Gastroesophageal sphincter (tissue), 3 donors: ENCODE measurements at regions not wholly inside any gene's neighbourhood (a gene's known extent, or its start where the extent isn't known, plus 50 kb on each side); places are given as distances from the start of the nearest gene placed in this dataset.

Source experiments
- CTCF ChIP-seq, 4 experiments: fragments of 200-600 bp in 2 of 4; fragments of 450-650 bp in 2 of 4; sonication (generic) in 1 of 4; IDR thresholded peaks; one replicate each; pipeline ENCODE4 v1.5.1; 2017 to 2019; ENCODE audit warnings: antibody characterized with exemption in 4 of 4, mild to moderate bottlenecking in 2 of 4, moderate library complexity in 2 of 4
- EP300 ChIP-seq: sonication (generic); formaldehyde crosslinking; IDR thresholded peaks from one replicate; pipeline ENCODE4 v1.6.1; 2017; ENCODE audit warnings: antibody characterized with exemption, mild to moderate bottlenecking

- TF ChIP-seq CTCF (IDR thresholded peaks at IDR 0.05) = no peak
- TF ChIP-seq EP300 = no peak
Measured at GRCh38 chr12:108016022-108016564, 113.0 kb upstream of the WSCD2 start.
